DMS 273 (cell line): ENCODE measurements at regions not wholly inside any gene's neighbourhood (a gene's known extent, or its start where the extent isn't known, plus 50 kb on each side); places are given as distances from the start of the nearest gene placed in this dataset.
A peak's percentile ranks its signal among the peaks of the same experiment; 100 is the strongest.

Experiments
- DNase-seq: peaks from one replicate; lab custom pipeline; 2025; ENCODE audit not compliant: unreplicated experiment; lab: John Stamatoyannopoulos, UW

GRCh38 chr13:78428646-78429045 is 174.7 kb downstream of the POU4F1 start:
- DNase-seq, result no peak

- no peak for DNase-seq
Observed at GRCh38 chr13:78426183-78426582, 177.2 kb downstream of the POU4F1 start.

- no peak for DNase-seq
Observed at GRCh38 chr13:78420814-78421213, 182.5 kb downstream of the POU4F1 start.

- DNase-seq, result no peak
Observed at GRCh38 chr13:78413887-78414553, 189.3 kb downstream of the POU4F1 start.

DNA sequence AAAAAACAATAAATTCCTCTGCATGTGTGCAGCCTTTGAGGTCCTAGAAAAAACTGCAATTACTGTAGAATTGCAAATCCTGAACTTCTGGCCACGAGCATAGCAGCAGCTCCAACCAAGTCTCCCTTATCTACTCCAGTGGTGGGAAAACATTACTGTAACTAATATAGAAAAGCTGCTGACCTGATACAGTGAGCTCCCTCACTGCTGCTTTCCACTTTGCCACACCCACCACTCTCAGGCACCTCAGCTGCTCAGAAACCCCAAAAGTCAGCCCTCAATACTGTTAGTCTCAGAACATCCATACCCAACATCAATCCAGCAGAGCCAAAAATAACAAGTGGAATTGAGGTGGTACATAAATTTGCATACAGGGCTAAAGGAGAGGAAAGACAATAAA is 192.5 kb downstream of the POU4F1 start:
- DNase-seq, result no peak

DNA sequence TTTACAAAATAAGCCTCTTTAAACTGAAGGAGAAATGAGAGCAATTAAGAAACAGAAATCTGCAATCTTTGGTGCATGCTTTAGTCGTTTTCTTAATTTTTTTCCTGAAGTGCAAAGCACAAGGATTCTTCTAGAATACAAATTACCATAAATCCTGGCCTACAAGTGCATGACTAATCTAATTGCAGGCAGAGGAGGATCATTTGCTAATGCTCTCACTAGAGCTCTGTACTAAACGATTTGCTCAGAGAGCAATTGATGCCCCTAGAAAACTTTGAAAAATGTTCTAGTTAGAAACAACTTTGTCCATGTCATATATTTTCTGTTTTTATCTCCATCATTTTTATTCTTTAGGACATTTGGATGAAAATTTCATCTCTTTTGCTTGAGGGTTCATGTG is 193.2 kb downstream of the POU4F1 start:
- no peak for DNase-seq

DNA sequence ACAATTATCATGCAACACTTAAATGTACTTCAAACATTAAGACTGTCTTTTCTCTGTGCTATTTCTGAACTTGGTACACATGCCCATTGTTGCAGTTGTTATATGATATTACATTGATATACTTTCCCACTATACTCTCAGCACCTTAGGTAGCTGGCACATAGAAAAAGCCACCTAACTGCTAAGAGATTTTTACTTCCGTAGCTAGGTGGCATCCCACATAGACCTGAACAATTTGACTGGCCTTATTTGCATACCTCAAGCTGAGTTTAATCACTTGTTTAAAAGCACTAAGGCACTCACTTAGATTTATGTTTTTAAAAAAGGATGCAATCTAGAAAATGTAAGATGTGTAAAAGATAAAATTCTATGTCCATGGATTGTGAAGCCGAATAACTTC is 194.2 kb downstream of the POU4F1 start:
- DNase-seq, result no peak

DNA sequence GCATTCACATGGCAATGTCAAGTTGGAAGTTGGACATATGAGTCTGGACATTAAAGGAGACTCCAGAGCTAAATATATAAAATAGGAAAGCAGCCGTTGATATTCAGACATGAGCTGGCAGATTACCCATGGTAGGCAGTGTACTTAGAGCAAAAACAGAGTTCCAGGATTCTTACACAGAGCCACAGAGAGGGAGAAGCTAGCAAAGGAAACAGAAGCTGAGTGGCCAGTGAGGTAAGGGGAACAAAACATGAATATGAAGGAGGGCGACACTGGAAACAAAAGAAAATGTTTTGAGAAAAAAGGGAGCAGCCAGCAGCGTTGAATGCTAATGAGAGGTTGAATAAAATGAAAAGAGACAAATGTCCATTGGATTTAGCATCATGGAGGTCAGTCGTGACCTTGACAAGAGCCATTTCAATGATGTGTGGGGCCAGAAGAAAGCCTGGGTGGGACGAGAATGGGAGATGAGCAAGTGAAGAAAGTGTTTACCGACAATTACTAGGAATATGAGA is 198.4 kb downstream of the POU4F1 start:
- no peak for DNase-seq

DNA sequence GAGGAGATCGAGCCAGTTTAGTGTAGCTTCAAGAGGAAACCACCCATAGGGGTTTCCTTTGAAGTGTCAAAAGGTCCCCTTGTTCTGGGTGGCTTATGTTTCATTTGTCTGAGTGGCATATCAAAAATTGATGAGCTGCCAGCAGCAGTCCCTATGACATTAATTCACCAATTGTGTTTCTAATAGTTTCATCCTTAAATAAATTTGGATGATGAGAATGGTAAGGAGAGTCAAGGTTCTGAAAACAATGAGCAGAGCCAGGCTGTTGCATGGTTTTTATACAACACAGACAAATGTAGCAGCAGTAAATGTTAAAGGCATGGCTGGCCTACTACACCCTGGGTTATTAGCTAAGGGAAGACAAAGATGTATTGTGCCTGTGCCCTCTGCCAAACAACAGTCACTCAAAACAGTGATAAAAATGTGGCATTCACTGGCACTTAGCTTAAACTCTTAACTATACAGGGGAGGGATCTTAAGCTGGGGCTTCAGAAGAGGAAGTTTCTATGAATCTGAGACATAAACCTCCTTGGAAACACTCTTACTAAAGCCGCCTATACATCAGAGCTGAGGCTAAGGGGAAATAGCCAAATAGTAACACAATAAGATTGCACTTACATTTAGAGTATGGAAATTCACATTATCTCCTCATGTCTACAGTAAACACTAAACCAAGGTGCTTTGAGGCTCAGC is 200.5 kb downstream of the POU4F1 start:
- no peak for DNase-seq

DNA sequence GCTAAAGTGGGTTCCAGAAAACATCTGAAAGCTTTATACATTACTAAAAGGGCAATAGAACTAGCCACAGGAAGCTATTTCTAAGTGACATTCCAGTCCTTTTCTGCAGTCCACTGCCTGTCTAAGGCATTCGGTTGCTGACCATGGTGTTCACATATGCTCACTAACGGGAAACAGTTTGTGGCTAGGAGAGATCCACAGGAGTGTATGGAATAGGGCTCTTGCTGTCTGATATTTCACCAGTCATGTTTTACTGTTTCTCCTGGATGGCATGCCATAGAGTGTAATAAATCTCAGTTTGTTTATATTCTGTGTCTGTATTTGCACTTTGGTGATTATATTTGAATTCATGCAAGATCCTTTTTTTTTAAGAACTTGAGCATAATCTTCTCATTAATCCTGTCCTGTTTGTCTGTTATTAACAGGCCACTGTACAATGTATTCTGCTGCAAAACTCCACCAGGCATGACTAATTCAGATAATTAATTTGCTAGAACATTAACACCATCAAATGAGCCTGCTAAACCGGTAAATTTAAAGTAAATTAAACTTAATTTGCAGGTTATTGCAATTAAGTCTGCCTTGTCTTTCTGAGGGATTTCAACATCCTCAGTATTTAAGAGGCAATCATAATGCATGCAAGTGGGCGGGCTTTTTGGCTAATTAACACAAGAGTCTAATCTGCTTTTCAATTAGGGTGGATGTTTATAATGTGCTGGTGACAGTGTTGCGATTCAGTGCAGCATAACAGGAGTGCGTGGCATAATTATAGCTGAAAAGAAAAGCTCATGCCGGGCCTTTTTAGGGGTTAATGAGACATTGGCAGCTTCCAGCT is 201.3 kb downstream of the POU4F1 start:
- DNase-seq, result no peak

GRCh38 chr13:78398743-78399410 is 204.5 kb downstream of the POU4F1 start:
- no peak for DNase-seq

DNA sequence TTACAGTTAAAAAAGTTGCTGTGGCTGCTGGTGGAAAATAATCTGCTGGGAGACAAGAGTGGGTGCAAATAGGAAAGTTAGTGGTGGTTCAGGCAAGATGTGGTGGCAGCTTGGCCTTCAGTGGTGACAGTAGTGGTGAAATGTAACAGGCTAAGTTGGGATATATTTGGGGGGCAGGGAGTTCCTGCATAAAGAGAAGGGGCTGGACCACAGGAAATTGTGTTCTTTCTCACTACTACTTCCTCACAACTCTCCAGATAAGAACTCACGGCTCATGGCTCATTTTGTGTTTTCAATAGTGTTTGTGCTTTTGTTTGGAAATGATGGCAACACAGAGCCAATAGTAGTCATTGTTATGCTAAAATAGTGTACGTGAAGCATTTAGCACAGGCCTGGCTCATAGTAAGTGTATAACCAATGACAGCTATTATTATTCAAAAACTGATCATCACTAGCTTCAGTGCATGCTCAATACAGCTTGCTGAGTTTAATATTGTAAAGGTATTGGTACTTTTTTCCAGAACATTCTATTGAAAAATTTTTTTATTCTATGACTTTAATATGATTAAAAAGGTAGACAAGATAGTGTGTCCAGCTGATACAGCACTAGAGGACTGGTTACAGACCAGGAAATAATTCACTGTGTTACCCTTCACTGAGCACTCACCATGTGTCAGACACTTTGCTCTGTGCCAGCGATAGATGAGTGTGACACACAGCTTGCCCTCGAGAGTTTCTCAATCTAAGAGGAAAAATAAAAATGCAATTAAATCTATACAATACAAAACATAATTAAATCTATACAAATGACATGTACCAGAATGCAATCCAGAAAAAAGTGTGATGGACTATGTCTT is 209.8 kb downstream of the POU4F1 start:
- no peak for DNase-seq

- peak; percentile 9 for DNase-seq
Observed at GRCh38 chr13:78383899-78384298, 219.5 kb downstream of the POU4F1 start.

DNA sequence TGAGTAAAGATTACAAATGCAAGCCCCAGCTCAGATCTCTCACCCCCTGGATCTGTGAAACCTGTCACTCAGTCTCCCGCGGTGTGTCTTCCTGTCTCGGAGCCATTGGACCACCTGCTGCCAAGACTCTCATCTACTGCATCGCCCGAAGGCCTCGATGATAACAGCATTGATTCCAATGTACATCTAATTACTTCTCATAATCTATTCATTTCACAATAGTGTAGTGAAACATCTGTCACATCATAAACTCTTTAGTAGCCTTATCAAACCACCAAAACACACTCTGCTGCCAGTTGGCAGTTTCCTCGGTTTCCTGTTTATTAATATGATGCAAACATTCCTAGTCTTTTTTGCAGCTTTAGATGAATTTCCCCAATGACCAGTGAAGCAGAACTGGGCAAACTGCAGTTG is 220.3 kb downstream of the POU4F1 start:
- peak; percentile 55 for DNase-seq

DNA sequence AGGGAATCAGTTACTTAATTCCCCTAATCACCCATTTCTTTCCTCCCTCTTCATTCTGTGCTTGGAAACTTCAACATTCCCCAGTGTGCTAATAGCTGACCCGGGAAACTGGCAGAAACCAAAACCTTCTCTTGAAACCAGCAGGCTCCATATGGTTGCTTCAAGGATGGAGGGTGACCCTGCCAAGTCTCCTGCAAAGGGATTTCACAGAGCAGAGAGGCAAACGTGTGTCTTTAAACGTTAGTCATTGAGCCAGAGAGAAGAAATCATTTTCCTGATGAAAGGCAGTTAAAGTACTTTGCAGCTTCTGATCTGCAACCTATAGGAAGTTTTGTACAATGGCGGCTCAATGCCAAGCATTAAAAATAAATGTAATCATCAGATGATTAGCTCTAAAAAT is 220.9 kb downstream of the POU4F1 start:
- DNase-seq, result peak; percentile 85

- DNase-seq, result no peak
Observed at GRCh38 chr13:78376822-78377221, 226.5 kb downstream of the POU4F1 start.

- DNase-seq, result no peak
Observed at GRCh38 chr13:78376033-78376432, 227.3 kb downstream of the POU4F1 start.

GRCh38 chr13:78372581-78372980 is 230.8 kb downstream of the POU4F1 start:
- DNase-seq, result no peak

DNA sequence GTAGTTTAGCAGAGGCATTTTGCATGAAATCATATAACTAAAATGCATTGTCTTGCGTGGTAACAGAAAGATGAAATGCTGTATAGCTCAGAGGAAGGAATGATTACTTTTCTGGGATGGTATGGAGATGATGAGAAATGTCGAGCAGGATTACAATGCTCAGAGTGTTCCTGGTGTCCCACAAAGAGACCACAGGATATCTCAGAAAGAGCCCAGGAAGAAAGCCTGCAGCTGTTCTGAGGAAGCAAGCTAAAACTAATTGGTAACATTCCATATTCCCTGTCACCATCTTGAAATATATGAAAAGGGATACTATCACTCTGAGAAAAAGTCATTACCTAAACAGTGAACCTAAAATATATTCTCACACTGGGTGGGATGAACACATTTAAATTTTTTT is 233.1 kb downstream of the POU4F1 start:
- no peak for DNase-seq

DNA sequence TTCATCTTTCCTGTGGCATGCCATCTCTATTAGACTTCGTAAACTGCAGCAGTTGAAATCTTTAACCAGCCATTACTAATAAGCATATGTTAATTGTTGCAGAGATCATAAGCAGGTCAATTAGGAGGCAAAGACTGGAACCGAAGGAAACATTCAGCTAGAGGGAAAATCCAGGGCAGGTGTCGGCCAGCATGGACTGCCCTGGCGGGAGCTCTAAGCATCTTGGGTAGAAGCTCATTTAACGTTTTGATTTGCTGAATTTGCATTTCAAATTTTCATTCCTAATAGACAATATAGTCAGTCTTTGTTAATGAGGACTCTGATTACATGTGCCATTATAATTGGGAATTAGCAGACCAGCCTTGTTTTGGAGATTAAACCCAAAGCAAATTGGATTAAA is 238.6 kb downstream of the POU4F1 start:
- DNase-seq, result no peak
